ENCODE measurements at regions not wholly inside any gene's neighbourhood (a gene's known extent, or its start where the extent isn't known, plus 50 kb on each side); places are given as distances from the start of the nearest gene placed in this dataset.
"Not testable (repeated sequence)": the region's sequence is repeated elsewhere in the genome, so short reads cannot be mapped to it uniquely, and the experiment has no call there.

DNA sequence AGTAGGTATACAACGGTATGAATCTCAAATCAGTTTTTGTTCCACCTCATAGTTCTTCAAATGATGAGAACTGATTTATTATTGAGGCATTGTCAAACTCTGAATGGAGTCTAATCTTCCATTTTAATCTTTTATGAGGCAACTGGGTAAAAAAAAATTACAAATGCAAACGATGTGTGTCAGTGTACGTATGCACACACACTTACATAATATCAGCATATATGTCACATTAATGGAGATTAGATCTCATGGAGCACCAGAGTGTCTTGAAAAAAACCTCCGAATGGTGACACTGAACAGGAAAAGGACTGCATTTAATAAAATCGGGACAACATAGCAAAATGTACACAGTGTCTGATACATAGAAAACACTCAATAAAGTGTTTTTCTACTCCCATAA is 842.7 kb downstream of the EFNB2 start:
- DNase-seq (ENCODE audit: low spot score): no peak

DNA sequence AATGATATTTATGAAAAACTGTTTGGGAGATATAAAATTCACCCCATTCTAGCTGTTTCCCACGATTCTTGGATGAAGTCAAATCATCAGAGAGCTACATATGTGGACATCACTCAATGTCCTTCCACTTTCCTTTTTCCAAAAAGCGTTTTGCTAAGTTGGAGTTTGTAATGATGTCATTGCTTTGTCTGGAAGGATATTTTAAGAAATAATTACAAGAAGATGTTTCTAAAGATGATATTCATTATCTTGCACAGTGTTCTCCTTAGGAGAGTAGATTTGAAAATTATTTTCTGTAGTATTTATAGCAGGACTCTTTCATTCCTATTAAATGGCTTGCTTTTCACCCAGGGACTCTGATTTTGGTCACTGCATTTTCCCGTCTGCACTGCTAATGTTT is 851.2 kb downstream of the EFNB2 start:
- DNase-seq (ENCODE audit: low spot score): no peak

DNA sequence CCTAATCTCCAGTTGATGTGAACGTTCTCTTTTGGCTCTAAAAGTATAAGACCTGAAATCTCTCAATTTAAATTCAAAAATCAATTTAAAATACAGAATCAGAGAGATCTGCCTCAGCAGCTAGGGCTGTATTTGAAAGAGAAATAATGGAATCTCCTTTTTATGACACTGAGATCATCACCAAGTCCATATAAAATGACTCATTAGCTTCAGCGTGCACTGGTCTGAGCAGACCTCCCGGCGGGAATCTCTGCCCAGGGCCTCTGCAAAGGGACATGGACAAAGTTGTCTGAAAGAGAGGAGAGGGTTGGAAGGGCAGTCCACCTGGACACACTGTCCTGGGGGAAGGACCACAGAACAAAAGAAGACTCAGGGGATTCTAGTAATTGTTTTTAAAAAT is 855.6 kb downstream of the EFNB2 start:
- DNase-seq (ENCODE audit: low spot score): no peak

DNA sequence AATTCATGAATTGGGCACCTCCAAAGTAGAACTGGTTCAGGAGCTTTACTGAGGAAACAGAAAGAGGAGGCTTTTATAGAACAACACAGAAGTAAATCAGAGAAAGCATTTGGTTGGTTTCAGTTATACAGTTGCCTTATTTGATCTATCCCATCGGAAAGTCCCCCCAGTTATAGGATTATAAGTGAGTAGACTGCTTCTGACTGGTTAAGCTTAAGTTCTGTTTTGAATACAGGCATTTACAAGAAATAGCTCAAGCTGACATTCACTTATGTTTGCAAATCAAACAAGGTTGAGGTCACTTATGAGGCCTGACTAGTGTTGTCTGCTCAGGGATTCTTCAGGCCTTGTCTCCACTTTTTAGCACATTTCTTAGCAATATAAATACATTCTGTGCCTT is 857.4 kb downstream of the EFNB2 start:
- no peak for DNase-seq (ENCODE audit: low spot score)

DNA sequence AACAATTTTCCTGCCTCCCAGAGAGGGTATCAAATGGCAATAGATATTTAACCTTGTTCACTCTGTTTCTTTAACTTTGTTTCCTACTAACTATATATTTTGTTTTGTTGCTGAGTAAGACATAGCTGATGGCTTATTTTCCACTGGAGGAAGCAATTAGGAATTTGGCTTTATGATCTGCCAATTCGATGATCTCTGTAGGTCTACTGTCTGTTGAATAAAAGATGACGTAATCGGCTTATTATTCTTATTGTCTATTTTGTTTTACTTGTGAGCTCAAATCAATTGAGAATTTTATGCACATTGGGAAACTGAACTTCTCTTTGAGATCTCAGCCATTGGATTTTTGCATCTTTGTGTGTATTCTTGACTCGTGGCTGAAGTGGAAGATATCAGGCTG is 862.6 kb downstream of the EFNB2 start:
- no peak for DNase-seq (ENCODE audit: low spot score)

DNA sequence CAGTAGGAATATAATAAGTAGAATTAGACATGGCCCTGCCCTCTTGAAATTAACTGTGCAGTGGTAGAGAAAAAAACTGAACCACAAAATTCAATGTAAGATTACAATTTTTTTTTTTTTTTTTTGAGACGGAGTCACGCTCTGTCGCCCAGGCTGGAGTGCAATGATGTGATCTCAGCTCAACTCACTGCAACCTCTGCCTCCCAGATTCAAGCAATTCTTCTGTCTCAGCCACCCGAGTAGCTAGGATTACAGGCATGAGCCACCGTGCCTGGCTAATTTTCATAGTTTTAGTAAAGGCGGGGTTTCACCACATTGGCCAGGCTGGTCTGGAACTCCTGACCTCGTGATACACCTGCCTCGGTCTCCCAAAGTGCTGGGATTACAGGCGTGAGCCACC is 864.3 kb downstream of the EFNB2 start:
- not testable (repeated sequence) for DNase-seq (ENCODE audit: low spot score)

DNA sequence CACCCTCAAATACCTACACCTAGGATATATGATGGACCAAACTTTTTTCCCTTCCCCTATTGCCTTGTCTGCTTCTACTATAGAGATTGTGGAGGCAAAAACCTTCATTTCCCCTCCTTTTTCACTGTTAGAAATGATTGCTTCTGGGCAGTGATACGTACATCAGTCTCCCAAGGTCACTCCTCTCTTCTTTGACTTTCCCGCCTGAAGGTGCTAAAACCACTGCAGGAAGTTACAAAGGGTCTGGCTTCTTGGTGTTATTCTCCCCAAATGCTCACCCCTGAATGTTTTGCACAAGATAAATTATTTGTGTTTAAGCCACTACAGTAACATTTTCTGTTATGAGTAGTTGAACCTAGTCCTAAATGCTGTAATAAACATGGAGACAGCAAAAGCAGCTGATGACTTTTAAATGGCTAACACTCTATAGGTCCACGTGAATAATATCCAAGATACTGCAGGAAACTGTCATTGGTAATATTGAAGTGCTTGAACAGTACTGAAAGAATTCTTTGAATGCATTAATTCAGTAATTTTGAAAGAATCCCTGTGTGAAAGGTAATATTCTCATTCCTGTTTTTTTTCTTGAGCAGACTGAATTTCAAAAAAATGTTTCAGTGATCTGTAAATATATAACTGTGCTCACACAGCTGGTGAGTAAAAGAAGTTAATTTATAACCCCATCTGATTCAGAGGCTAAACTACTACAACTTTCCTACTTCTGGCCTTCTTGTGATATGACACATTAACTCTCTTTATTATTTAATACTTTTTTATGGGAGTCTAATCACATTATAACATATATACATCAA is 865.1 kb downstream of the EFNB2 start:
- no peak for DNase-seq (ENCODE audit: low spot score)

DNA sequence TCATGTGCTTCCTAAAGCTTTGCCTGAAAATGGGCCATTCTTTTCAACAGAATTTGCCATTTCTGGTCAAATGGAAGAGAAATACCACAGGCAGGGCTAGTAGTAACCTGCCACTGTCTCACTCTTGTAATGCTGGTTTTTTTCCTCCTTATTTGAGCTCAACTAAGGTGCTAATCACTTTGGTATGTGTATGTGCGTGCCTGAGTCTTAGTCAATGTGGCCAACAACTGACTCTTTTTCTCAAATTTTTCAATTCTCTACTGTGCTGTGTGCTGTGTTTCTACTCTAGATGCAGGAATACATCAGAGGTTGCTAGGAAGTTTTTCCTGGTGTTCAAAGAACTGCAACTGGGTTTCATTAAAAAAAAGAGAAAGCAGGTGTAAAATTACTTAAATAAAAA is 870.2 kb downstream of the EFNB2 start:
- DNase-seq (ENCODE audit: low spot score): no peak

DNA sequence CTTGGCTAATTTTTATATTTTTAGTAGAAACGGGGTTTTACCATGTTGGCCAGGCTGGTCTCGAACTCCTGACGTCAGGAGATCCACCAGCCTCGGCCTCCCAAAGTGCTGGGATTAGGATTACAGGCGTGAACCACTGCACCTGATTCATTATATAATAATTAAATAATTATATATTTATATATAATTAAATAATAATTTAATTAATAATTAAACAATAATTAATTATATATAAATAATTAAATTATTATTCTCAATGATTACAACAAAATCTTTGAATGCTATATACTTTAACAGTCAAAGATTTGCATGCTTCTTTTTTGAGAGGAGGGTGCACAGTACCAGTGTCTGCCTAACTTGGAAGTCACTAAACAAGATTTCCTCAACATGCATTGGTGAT is 872.3 kb downstream of the EFNB2 start:
- DNase-seq (ENCODE audit: low spot score): no peak

DNA sequence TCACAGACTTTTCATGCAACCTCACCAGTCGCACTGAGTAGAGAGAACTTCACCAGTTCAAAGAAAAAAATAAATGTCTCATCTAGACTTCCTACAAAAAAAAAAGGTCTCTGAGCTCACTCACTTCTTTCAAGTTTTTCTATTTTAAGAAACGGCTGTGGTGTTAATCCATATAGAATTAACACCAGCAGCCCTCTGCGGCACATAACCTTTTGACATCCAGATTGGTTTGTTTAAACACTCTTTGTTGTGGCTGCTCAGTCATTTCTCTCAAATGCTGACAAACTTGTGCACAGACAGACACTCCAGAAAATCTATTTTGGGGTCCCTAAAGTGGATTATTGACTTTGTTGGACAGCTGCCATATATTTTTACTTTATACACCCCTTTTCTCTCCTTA is 874.9 kb downstream of the EFNB2 start:
- no peak for DNase-seq (ENCODE audit: low spot score)

DNA sequence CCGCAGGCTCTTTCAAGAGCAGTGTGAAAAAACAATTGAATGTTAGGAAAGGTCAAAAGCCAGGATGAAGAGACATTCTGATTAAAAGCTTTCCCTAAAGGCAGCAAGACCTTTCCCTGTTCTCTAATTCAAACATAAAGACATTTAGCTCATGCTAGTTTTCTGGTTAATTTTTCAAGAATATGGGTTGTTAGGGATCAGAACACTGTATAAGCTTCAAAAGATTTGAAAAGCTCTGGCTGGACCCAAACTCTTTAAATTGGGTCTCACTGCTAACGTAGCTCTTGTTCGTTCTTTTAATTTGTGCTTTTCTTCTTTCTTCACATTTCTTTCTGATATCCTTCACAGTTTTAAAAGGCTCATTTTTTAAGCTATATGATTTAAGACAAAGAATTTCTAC is 877.0 kb downstream of the EFNB2 start:
- DNase-seq (ENCODE audit: low spot score): no peak

DNA sequence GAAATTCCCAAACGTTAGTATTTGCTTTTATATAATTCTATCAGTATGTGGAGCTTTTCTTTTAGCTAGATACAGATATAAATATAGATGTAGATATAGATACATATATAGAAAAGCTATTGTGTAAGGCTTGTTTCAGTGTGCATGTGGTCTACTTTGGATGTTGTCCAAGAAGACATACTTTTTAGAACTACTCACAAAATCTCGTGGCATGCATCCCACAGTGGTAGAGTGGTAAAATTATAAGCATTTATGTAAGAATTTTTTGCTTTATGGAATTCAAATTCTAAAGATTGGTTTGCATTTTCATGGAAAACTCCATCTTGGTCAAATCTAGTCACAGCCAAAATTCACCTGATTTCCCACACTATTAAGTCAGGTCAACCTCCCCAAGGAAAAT is 880.4 kb downstream of the EFNB2 start:
- no peak for DNase-seq (ENCODE audit: low spot score)

DNA sequence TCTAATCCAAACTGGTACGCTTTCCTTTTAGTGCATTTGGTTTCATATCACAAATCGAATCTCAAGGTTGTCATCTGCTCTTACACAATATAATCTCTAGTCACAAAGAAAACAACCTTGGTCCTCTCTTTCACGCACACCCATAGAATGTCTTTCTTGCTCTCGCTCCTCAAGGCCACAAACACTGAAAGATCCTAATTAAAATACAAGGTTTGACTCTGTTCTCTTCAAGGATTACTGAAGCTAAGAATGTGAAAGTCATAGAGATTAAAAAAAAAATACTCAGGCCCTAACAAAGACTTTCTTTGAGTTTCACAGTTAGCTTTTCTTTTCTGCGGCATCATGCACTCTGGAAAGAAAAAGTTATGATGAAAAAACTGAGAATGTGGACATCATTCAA is 891.5 kb downstream of the EFNB2 start:
- no peak for DNase-seq (ENCODE audit: low spot score)

DNA sequence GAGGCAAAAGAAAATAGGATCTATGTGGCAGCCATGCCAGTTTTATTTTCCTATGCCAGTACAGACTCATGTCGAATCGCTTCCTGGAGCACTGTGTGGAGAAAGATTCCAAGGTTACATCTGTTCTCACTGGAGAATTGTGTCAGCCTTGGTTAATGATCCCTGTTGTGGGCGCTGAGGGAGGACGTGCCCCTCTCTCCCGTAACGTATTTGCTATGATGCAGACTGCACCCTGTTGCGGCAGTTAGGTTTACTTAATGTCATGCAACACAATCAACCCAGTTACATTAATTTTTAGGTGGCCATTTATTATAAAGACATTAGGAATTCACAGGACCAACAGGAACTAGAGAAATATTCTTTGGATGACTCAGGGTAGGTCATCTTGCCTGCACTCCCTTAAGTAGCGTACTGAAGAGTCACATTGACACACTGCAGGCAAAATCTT is 892.9 kb downstream of the EFNB2 start:
- DNase-seq (ENCODE audit: low spot score): no peak

DNA sequence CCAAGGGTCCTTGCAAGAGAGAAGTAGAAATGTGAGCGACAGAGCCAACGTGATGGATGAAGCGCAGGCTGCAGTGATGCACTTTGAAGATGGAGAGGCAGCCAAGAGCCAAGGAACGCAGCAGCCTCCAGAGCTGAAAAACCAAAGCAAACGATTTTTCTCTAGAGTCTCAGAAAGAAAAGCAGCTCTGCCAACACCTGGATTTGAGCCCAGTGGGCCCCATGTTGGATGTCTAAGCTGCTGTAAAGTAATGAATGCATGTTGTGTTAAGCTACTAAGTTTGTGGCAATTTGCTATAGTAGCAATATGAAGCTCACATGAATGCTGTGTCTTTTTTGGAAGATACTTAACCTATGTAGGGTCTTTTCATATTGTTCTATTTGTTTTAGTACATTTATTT is 894.3 kb downstream of the EFNB2 start:
- no peak for DNase-seq (ENCODE audit: low spot score)

DNA sequence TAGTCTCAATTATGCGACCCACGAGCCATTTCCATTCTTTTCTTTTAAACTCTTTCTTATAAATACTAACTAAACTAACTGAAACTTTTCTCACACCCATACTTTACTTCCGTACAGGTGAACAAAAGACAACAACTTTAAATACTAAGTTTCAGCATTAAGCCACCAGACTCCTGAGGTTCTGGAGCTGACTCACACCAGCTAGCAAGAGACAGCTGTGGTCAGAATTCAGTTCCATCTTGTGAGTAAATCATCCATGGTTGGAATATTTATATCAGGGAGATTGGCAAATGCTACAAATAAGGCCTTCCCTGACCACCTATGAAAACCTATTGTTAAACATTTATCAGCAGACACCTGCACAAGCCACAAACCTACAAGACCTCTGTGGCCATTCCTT is 897.0 kb downstream of the EFNB2 start:
- no peak for DNase-seq (ENCODE audit: low spot score)

DNA sequence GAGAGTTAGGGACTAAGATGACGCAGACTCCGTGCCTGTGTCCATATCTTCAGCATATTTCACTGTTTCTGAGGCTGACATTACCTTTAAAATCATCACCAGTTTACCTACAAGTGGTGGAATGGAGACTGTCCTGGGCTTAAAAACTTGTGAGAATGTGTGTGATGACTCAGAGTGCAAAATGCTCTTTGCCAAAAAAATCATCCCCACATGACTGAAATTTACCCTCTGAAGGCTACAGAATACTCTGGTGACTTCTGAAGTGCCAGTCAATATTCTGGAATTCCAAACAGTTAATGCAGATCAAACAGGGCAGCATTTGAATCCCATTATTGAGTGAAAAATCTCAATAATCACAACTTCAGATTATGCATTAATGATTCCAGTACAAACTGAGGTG is 901.4 kb downstream of the EFNB2 start:
- no peak for DNase-seq (ENCODE audit: low spot score)

DNA sequence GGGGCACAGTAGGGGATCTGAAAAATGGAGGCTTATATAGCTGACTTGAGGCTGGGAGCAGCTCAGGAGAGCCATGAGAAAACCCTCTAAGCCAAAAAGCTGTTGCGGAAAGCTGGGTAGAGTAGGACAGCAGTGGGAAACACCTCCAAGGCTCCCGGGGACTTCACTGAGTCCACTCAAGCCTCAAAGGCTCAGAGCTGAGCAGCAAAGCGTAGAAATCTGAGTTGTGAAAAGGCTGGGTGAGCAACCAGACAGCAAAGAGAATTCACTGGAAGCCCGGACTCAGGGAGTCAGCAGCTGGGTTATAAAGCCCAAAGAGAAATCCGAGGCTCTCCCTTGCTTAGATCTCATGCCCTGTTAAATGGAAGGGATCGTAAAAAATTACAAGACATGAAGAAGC is 905.0 kb downstream of the EFNB2 start:
- DNase-seq (ENCODE audit: low spot score): no peak

DNA sequence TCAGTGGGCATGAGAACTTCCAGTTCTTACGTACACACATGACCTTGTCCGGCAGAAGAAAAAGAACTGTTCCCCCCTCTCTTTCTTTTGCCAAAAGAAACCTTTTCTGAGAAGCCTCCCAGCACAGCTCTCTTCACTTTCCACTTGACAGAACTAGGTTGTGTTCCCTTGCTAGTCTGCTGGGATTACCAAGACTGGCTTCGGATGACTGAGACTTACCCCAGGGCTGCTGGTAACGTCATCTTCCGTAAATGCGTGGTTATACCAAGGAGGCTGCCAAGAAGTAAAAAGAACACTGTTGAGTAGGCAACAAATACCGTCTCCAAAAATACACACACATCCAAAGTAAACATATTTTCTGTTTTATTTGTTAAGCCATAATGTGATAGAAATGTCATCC is 908.2 kb downstream of the EFNB2 start:
- DNase-seq (ENCODE audit: low spot score): no peak

DNA sequence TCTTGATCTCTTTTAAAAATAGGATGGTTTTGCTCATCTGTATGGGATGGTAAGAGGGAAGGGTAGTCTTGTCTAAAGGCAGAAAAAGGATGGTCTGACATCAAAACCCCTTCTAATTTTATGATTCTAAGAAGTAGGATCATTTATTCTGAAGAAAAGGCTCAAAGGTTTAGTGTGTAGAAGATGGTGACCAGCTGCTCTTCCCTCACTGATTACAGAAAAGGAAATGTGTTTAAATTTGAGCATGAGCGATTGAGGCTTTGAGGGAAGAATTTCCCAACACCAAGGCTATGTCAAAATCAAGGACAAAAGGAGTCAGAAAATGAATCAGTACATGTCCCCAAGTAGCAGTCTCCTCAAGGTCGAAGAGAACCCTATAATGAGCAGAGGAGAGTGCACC is 909.8 kb downstream of the EFNB2 start:
- DNase-seq (ENCODE audit: low spot score): no peak

DNA sequence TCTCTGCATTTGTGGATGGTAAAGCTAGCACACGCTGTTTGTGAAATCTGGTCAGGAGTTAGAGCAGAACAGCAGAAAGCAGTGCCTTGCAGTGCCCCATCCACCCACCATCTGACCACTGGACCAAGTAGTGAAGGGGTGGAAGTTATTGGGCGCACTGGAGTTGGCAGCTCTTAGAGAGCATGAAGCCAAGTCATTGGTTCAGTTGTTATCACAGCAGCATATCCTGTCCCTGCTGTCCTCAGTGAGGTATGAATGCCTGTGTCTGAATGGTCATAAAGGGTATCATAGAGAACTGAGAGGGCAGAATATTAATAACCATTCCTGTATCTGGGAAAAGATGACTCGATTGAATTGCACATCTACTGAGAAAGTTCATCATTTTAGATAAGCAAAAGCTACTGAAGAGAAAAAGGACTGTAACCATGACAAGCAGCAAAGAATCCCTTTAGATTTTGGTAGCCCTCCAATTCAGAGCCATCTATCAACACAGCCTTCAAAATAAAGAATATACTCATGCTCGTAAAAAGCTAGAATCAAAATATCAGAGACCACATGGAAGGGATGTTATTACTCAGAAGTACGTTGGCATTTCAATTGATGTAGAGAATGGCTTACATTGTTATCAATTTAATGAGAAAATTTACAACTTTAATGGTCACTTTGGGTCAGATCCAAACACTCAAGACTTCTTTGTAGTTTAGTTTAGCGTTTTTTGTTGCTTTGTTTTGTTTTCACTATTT is 919.0 kb downstream of the EFNB2 start:
- no peak for DNase-seq (ENCODE audit: low spot score)

DNA sequence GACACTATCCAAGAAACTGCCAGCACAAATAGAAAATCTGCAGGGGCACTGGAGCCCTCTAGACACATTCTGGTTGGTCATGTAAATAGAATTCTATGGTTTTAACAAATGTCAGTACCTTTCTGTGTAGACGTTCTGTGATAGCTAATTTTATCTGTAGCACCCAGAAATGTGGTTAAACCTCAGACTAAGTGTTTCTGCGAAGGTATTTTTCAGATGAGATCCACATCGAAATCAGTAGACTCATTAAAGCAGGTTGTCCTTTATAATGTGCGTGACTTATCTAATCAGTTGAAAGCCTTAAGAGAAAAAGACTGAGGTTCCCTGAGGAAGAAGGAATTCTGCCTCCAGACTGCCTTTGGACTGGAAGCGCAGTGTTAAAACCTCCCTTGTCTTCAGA is 922.9 kb downstream of the EFNB2 start:
- DNase-seq (ENCODE audit: low spot score): no peak

DNA sequence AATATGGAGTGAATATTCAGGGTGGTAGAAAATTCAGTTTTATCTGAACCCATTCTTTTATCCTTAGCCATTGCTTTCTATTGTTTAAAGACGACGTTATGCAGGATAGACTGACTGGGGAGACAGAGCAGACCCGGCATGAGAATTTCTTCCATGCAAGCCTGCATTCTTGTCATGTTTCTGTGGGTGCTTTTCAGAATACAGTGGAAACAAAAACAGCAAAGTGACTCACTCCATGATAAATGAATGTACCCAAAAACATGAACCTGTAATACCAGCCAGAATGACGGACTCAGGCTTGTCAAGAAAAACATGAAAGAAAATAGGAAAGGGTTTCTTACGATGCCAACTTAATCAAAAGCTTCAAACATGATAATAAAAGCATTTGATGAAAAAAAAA is 924.0 kb downstream of the EFNB2 start:
- no peak for DNase-seq (ENCODE audit: low spot score)

DNA sequence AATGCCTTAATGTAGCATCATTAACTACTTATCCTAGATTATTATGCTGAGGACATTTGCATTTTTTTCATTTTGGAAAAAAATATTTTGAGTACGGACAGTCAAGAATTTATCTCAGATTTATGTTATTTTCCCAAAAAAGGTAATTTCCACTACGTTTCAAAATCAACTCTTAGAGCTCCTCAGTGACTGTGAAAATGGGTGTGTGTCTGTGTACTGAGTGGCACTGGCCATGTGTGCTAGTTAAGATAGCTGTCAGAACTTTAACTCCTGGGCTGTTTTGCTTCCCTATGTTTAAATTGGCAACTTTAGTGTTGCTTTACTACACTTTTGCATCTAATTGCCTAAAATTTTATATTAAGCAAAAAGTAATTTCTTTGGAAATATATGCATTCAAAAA is 927.4 kb downstream of the EFNB2 start:
- no peak for DNase-seq (ENCODE audit: low spot score)

Measured in cerebellar cortex (tissue), 1 donor.